HG03066 (cell line): ENCODE measurements at regions not wholly inside any gene's neighbourhood (a gene's known extent, or its start where the extent isn't known, plus 50 kb on each side); places are given as distances from the start of the nearest gene placed in this dataset.

Experiments used
- ATAC-seq: cut with Tn5 transposase; IDR thresholded peaks from one replicate; pipeline ENCODE4 v1.9.1; 2021; ENCODE audit warnings: low read depth; ENCODE audit not compliant: unreplicated experiment

DNA sequence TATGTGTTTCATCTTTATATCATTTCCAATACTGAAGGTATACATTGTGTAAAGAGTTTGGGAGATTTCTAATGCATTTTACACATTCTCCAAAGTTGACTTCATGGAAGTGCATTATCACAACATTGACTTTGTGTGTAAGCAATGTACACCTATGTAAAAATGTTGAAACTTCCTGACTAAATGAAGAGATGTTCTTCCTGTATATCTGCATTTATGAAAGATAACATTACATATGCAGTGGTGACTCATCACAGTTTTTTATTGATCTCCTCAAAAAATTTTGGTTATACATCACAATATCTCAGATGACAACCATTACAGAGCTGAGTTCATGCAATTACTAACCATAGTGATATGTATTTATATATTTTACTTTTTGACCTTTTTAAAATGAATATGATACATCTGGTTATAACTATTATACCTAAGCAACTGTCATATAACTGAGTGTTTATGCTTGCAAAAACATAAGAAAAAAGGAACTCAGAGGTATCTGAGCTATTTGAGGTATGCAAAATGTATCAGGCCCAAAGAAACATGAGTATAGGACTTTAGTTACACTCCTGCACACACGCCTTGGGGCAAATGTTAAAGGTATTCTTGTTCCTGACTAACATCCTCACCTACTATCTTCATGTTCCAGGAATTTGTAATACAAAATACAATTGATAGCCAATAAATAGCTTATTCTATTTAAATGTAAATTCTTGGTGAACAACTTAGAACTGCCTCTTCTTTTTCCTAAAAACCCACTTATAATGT lies 88.2 kb upstream of the OLFM3 start:
- no peak for ATAC-seq

DNA sequence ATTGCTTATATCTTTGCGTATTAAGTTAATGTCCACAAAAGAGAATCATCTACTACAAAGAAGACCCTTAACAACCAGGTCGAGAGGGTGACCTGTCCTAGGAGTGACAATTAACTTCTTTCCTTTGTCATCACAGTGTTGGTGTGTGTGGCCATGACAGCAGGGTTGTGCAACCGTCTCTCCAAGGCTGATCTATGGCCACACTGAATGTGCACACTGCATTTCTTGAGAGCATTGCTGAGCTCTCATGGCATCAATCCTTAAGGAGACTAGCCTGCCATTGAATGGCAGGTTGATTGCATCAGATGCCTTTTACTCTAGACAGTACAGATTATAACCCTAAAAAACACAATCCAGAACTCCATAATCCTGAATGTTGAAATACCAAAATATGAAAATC lies 86.5 kb upstream of the OLFM3 start:
- ATAC-seq = no peak

DNA sequence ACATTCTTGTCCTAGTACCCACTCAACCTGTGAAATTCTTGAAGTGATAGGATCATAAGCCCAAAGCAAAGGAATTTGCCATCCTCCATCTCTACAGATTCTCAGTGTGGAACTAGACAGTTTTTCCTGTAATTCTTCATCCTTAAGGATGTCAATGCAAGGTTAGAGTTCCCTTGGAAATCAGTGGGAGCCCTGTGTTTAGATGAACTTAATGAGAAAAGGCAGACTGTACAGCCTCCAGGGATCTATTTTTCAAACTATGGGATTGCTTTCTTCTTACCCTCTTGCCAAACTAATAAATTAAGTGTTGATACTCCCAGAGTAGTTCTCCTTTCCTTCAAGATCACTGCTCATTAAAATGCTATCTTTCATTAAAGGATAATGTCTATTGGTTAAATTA lies 78.1 kb upstream of the OLFM3 start:
- no peak for ATAC-seq

DNA sequence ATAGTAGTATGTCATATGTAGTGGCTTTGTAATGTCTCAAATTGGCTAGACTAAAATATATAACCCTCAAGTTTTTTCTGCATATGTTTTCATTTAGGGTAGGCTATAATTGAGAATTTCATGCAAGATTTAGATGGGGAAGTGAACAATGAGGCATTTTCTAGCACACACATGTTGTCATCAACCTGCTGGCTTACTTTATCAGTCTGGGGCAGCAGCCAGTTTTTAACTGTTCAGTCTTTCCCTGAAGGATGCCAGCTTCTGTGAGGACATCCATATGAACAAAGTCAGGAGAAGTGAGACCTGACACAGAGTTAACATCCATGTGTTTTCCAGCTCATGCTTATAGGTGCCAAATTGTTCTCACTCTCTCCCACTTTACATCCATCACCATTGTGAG lies 74.7 kb upstream of the OLFM3 start:
- no peak for ATAC-seq

DNA sequence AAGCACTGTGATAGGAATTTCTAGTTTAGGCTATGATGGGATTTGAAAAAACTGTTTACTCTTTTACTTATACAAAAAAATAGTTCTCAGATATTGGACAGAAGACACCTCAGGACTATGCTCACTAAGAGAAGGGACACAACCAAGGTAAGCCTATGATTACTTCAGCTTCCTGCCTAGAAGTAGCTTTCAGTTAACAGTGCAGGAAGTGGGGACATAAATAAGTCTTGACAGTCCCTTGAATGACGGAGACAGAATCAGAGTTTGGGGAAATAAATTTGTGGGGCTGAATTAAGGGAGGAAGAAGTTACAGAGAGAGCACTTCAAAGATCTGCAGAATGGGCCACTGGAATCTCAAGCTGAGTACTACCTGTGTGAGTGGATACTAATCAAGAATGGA lies 53.8 kb upstream of the OLFM3 start:
- ATAC-seq = no peak

DNA sequence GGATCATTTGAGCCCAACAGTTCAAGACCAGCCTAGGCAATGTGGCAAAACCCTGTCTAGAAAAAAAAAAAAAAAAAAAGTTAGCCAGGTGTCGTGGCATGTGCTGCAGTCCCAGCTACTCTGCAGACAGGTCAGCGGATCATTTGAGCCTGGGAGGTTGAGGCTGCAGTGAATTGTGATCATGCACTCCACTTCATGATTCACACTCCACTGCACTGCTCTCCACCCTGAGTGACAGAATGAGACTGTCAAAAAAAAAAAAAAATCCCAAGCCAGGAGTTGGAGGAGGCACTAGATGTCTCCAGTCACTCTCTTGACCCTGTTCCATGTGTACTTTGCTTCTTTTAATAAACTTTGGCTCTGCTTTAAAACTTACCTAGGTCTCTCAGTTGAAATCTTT lies 51.0 kb upstream of the OLFM3 start:
- ATAC-seq = no peak
